H1 (cell line): ENCODE measurements at regions not wholly inside any gene's neighbourhood (a gene's known extent, or its start where the extent isn't known, plus 50 kb on each side); places are given as distances from the start of the nearest gene placed in this dataset.

Experiments used
- CTCF ChIA-PET: fragments of 300-600 bp; sonication (Branson Sonifier 250); formaldehyde crosslinking; loops from one replicate; lab custom pipeline; 2021; ENCODE audit not compliant: partially characterized antibody; lab: Charles Lee
- POLR2A ChIA-PET: fragments of 300-600 bp; sonication (Branson Sonifier 250); formaldehyde crosslinking; loops from one replicate; lab custom pipeline; 2021; ENCODE audit warnings: inconsistent platforms; ENCODE audit not compliant: partially characterized antibody; lab: Charles Lee
- DNase-seq, 2 experiments: peaks; one replicate each; pipeline versions ENCODE4 v3.0.0 to v3.0.0-alpha.2; 2010 to 2022; ENCODE audit warnings: low spot score in 2 of 2, low read depth in 1 of 2, mixed read lengths in 1 of 2
- FAIRE-seq: peaks from 2 replicates; lab custom pipeline; 2011; peaks lifted over from hg19 to GRCh38; lab: Jason Lieb, UNC
- H2AFZ ChIP-seq: 2 replicates; pipeline ENCODE4 v1.8.1; 2012; ENCODE audit warnings: low read length, inconsistent platforms
- H2AK5ac ChIP-seq: 2 replicates; pipeline ENCODE4 v1.6.1; 2013; ENCODE audit warnings: low read depth, low read length
- H2BK120ac ChIP-seq: replicated peaks from 2 replicates; pipeline ENCODE3; 2013; ENCODE audit warnings: low read depth, low read length, inconsistent platforms
- H2BK12ac ChIP-seq: 2 replicates; pipeline ENCODE4 v1.6.1; 2013; ENCODE audit warnings: low read depth, low read length
- H2BK15ac ChIP-seq: 2 replicates; pipeline ENCODE4 v1.6.1; 2013; ENCODE audit warnings: low read length
- H2BK20ac ChIP-seq: 2 replicates; pipeline ENCODE4 v1.6.1; 2013; ENCODE audit warnings: low read length
- H2BK5ac ChIP-seq: 2 replicates; pipeline ENCODE4 v1.6.1; 2013; ENCODE audit warnings: low read depth, low read length
- H3K14ac ChIP-seq: 2 replicates; pipeline ENCODE4 v1.6.1; 2013; ENCODE audit warnings: inconsistent platforms; ENCODE audit not compliant: insufficient read length
- H3K18ac ChIP-seq: 2 replicates; pipeline ENCODE4 v1.6.1; 2013; ENCODE audit warnings: low read length; ENCODE audit errors: extremely low read depth
- H3K23ac ChIP-seq: 2 replicates; pipeline ENCODE4 v1.6.1; 2013; ENCODE audit warnings: inconsistent platforms; ENCODE audit not compliant: insufficient read length
- H3K23me2 ChIP-seq: 2 replicates; pipeline ENCODE4 v1.6.1; 2013; ENCODE audit warnings: low read depth, low read length
- H3K27ac ChIP-seq: 2 replicates; pipeline ENCODE4 v1.6.1; 2011; ENCODE audit warnings: low read depth, low read length, inconsistent platforms
- H3K27me3 ChIP-seq, 4 experiments: replicated peaks in 1 of 4; 1 replicate in 1 of 4; 2 replicates in 3 of 4; pipeline versions ENCODE4 v1.6.1 to v1.8.1; 2011 to 2013; ENCODE audit warnings: low read length in 3 of 4, mild to moderate bottlenecking in 3 of 4, inconsistent platforms in 2 of 4, mixed read lengths in 2 of 4, moderate library complexity in 1 of 4; ENCODE audit not compliant: control insufficient read depth in 3 of 4, insufficient read depth in 3 of 4; ENCODE audit errors: extremely low read depth in 1 of 4
- H3K36me3 ChIP-seq, 4 experiments: 2 replicates each; pipeline versions ENCODE4 v1.6.1 to v1.8.1; 2011 to 2013; ENCODE audit warnings: mild to moderate bottlenecking in 4 of 4, low read length in 3 of 4, moderate library complexity in 2 of 4, control low read depth in 1 of 4, inconsistent platforms in 1 of 4; ENCODE audit not compliant: insufficient read depth in 4 of 4, control insufficient read depth in 2 of 4
- H3K4ac ChIP-seq: replicated peaks from 2 replicates; pipeline ENCODE3; 2013; ENCODE audit warnings: low read length, low read depth, mixed read lengths, inconsistent platforms; ENCODE audit not compliant: insufficient read length
- H3K4me1 ChIP-seq, 4 experiments: replicated peaks in 1 of 4; 1 replicate in 1 of 4; 2 replicates in 3 of 4; pipeline versions ENCODE4 v1.6.1 to v1.8.1; 2011 to 2013; ENCODE audit warnings: low read length in 3 of 4, inconsistent platforms in 2 of 4, mixed read lengths in 1 of 4; ENCODE audit not compliant: insufficient read depth in 4 of 4, control insufficient read depth in 3 of 4
- H3K4me2 ChIP-seq, 2 experiments: 2 replicates each; pipeline versions ENCODE4 v1.6.1 to v1.8.1; 2011 to 2013; ENCODE audit warnings: low read depth in 2 of 2, low read length in 2 of 2, control low read depth in 1 of 2, inconsistent platforms in 1 of 2, mild to moderate bottlenecking in 1 of 2; ENCODE audit not compliant: insufficient read depth in 1 of 2
- H3K4me3 ChIP-seq, 4 experiments: fragments of 200-600, 300-600 bp in 1 of 4; sonication (generic), shearing (Covaris generic), sonication (Bioruptor Twin) in 1 of 4; 2 replicates each; pipeline versions ENCODE4 v1.5.1 to v1.8.1; 2011 to 2016; ENCODE audit warnings: low read length in 4 of 4, low read depth in 3 of 4, control low read depth in 2 of 4, inconsistent platforms in 2 of 4, mild to moderate bottlenecking in 2 of 4, mixed read lengths in 1 of 4, moderate library complexity in 1 of 4; ENCODE audit not compliant: insufficient read depth in 2 of 4; ENCODE audit errors: extremely low read depth in 1 of 4
- H3K56ac ChIP-seq: replicated peaks from 2 replicates; pipeline ENCODE3; 2013; ENCODE audit warnings: low read depth, mild to moderate bottlenecking, mixed read lengths, low read length, inconsistent platforms; ENCODE audit not compliant: insufficient read length
- H3K79me1 ChIP-seq: 2 replicates; pipeline ENCODE4 v1.6.1; 2013; ENCODE audit warnings: low read depth, low read length, control low read depth
- H3K79me2 ChIP-seq, 2 experiments: 2 replicates each; pipeline versions ENCODE4 v1.6.1 to v1.8.1; 2012 to 2013; ENCODE audit warnings: low read length in 2 of 2, mild to moderate bottlenecking in 2 of 2, inconsistent platforms in 1 of 2; ENCODE audit not compliant: insufficient read depth in 2 of 2, control insufficient read depth in 1 of 2
- H3K9ac ChIP-seq, 4 experiments: replicated peaks in 1 of 4; 1 replicate in 1 of 4; 2 replicates in 3 of 4; pipeline versions ENCODE4 v1.6.1 to v1.8.1; 2011 to 2013; ENCODE audit warnings: low read depth in 3 of 4, low read length in 3 of 4, control low read depth in 2 of 4, mild to moderate bottlenecking in 2 of 4, moderate library complexity in 2 of 4, inconsistent platforms in 1 of 4; ENCODE audit errors: extremely low read depth in 1 of 4
- H3K9me3 ChIP-seq, 2 experiments: 2 replicates each; pipeline versions ENCODE4 v1.6.1 to v1.8.1; 2012 to 2013; ENCODE audit warnings: mild to moderate bottlenecking in 2 of 2, moderate library complexity in 2 of 2, control low read depth in 1 of 2, inconsistent platforms in 1 of 2, low read depth in 1 of 2, low read length in 1 of 2, mixed read lengths in 1 of 2; ENCODE audit not compliant: insufficient read depth in 2 of 2
- H4K20me1 ChIP-seq, 2 experiments: replicated peaks in 1 of 2; 2 replicates each; pipeline versions ENCODE3 to v1.8.1; 2011 to 2013; ENCODE audit warnings: inconsistent platforms in 2 of 2, low read length in 2 of 2, mild to moderate bottlenecking in 1 of 2; ENCODE audit not compliant: insufficient read depth in 2 of 2, control insufficient read depth in 1 of 2
- H4K5ac ChIP-seq: 2 replicates; pipeline ENCODE4 v1.6.1; 2013; ENCODE audit warnings: low read length, low read depth, mixed read lengths, inconsistent platforms; ENCODE audit not compliant: insufficient read length
- H4K8ac ChIP-seq: 2 replicates; pipeline ENCODE4 v1.8.0; 2013; ENCODE audit warnings: mild to moderate bottlenecking, moderate library complexity, low read length, inconsistent platforms; ENCODE audit not compliant: insufficient read depth; ENCODE audit errors: extremely low read depth
- H4K91ac ChIP-seq: replicated peaks from 2 replicates; pipeline ENCODE3; 2013; ENCODE audit warnings: low read length, mixed read lengths, inconsistent platforms; ENCODE audit not compliant: insufficient read length
- BRCA1 ChIP-seq: IDR thresholded peaks from 2 replicates; pipeline ENCODE4 v1.6.1; 2012; ENCODE audit warnings: low read depth, low read length, improper control_type of control experiment
- CHD1 ChIP-seq: IDR thresholded peaks from 2 replicates; pipeline ENCODE4 v1.6.1; 2012; ENCODE audit warnings: low read depth, low read length, improper control_type of control experiment
- EZH2 ChIP-seq: fragments of 200-600 bp; sonication (generic); IDR thresholded peaks from 2 replicates; pipeline ENCODE4 v1.7.1; 2012; ENCODE audit warnings: low read depth, mild to moderate bottlenecking, moderate library complexity, low read length, inconsistent platforms; ENCODE audit not compliant: severe bottlenecking
- GTF2F1 ChIP-seq: IDR thresholded peaks from 2 replicates; pipeline ENCODE4 v1.6.1; 2012; ENCODE audit warnings: low read depth, low read length, improper control_type of control experiment, borderline replicate concordance
- HDAC6 ChIP-seq: IDR thresholded peaks from one replicate; pipeline ENCODE4 v1.7.1; 2012; ENCODE audit warnings: low read depth, mild to moderate bottlenecking, inconsistent platforms, low read length, moderate library complexity
- RNF2 ChIP-seq: fragments of 200-900, 300-1000 bp; sonication (generic); IDR thresholded peaks from 2 replicates; pipeline ENCODE4 v1.7.1; 2016; ENCODE audit warnings: borderline replicate concordance, low read depth, mild to moderate bottlenecking, antibody characterized with exemption, low read length; ENCODE audit not compliant: poor library complexity, severe bottlenecking; ENCODE audit errors: missing control alignments
- SAP30 ChIP-seq: fragments of 300-600 bp; sonication (generic); IDR thresholded peaks from 2 replicates; pipeline ENCODE4 v1.7.1; 2012; ENCODE audit warnings: low read length, moderate library complexity, mild to moderate bottlenecking, inconsistent platforms; ENCODE audit not compliant: insufficient read depth, insufficient replicate concordance
- SIX5 ChIP-seq: IDR thresholded peaks from 2 replicates; pipeline ENCODE4 v1.6.1; 2011; ENCODE audit warnings: mild to moderate bottlenecking, low read depth, low read length
- WGBS, 2 experiments: shearing (Covaris generic) in 1 of 2; methylation state at CpG; one replicate each; pipeline versions ENCODE4 v1.1.6 to v1.1.7; 2013 to 2015; ENCODE audit warnings: low lambda C conversion rate in 2 of 2, mixed read lengths in 2 of 2, inconsistent platforms in 1 of 2, low coverage in 1 of 2, missing lambda C conversion rate in 1 of 2; ENCODE audit not compliant: insufficient replicate concordance in 2 of 2, insufficient coverage in 1 of 2, insufficient read length in 1 of 2; ENCODE audit errors: extremely low coverage in 1 of 2, missing lambda C conversion rate in 1 of 2; 5-methylcytosine and 5-hydroxymethylcytosine counted together
- TF ChIP-seq, protein P1 (sequence below), 3 experiments: IDR thresholded peaks; 1 replicate in 2 of 3; 2 replicates in 1 of 3; pipeline versions ENCODE4 v1.5.1 to v1.6.1; 2011; ENCODE audit warnings: low read length in 3 of 3, mild to moderate bottlenecking in 3 of 3, inconsistent platforms in 2 of 3, low read depth in 1 of 3, moderate library complexity in 1 of 3; ENCODE audit not compliant: insufficient read depth in 1 of 3; ENCODE audit errors: control extremely low read depth in 1 of 3
- TF ChIP-seq, protein P2 (sequence below): IDR thresholded peaks from 2 replicates; pipeline ENCODE4 v1.6.1; 2012; ENCODE audit warnings: inconsistent platforms

DNA sequence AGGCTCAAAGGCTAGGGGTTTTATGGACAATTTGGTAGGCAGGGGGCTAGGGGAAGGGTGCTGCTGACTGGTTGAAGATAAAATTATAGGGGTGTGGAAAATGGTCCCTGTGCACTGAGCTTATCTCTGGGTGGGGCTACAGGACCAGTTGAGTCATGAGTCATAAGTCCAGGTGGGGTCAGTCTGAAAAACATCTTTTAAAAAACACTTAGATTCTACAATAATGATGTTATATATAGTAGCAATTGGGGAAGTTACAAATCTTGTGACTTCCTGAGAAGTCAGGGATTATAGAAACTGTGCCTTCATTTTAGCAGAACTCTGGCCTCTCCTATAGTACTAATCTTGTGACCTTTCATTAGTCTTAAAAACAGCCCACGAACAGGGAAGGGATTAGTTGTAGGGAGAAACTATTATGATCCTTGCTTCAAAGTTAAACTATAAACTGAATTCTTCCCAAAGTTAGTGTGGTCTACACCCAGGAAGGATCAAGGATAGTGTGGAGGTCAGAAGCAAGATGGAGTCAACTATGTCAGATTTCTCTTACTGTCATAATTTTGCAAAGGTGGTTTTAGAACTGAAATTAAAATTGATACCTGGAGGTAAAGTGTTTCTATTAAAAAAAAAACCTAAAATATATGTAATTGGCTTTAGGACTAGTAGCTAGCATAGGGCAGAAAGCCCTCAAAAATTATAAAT lies 130.1 kb downstream of the P2RY1 start:
- H2BK15ac ChIP-seq = no peak overlapping the region
- no peak overlapping the region for H2AFZ ChIP-seq
- H3K4me2 ChIP-seq = no peak overlapping the region
- H3K9ac ChIP-seq = no peak overlapping the region; a peak in 1 of 7 replicates
- H3K36me3 ChIP-seq = no peaks in the 10 kb centered on the region
- no peak overlapping the region for H4K5ac ChIP-seq
- FAIRE-seq (no peak), DNase-seq (no peak)
- ChIA-PET POLR2A (no interaction called here), CTCF (no interaction called here)
- no peaks in the 10 kb centered on the region for H3K27me3 ChIP-seq
- no peaks in the 10 kb centered on the region for H3K79me1 ChIP-seq
- no peak overlapping the region for H4K8ac ChIP-seq
- no peak overlapping the region for H3K14ac ChIP-seq
- H3K9me3 ChIP-seq = peaks cover 4 to 10% of the 10 kb centered on the region in 2 experiments; a peak in 3 of 4 replicates
- no peak overlapping the region for H3K23ac ChIP-seq
- H3K4me1 ChIP-seq = no peaks in the 10 kb centered on the region
- H4K91ac ChIP-seq = no peak overlapping the region
- H3K27ac ChIP-seq = no peak overlapping the region
- no peaks in the 10 kb centered on the region for H4K20me1 ChIP-seq
- WGBS, 2 experiments = 84% methylated on average over 1 of the region's 1 CpG; no CpG with 5 or more reads in 1 of the 2 experiments
- no peak overlapping the region for H2BK12ac ChIP-seq
- H3K79me2 ChIP-seq = no peaks in the 10 kb centered on the region
- no peak overlapping the region for H2BK20ac ChIP-seq
- no peak overlapping the region for H3K4ac ChIP-seq
- H2BK120ac ChIP-seq = no peak overlapping the region
- H2AK5ac ChIP-seq = no peak overlapping the region
- H3K18ac ChIP-seq = no peak overlapping the region
- H3K4me3 ChIP-seq = no peak overlapping the region
- H3K56ac ChIP-seq = no peak overlapping the region
- no peak overlapping the region for H2BK5ac ChIP-seq
- H3K23me2 ChIP-seq = no peaks in the 10 kb centered on the region
- TF ChIP-seq, protein P1, sequence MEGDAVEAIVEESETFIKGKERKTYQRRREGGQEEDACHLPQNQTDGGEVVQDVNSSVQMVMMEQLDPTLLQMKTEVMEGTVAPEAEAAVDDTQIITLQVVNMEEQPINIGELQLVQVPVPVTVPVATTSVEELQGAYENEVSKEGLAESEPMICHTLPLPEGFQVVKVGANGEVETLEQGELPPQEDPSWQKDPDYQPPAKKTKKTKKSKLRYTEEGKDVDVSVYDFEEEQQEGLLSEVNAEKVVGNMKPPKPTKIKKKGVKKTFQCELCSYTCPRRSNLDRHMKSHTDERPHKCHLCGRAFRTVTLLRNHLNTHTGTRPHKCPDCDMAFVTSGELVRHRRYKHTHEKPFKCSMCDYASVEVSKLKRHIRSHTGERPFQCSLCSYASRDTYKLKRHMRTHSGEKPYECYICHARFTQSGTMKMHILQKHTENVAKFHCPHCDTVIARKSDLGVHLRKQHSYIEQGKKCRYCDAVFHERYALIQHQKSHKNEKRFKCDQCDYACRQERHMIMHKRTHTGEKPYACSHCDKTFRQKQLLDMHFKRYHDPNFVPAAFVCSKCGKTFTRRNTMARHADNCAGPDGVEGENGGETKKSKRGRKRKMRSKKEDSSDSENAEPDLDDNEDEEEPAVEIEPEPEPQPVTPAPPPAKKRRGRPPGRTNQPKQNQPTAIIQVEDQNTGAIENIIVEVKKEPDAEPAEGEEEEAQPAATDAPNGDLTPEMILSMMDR (IDR thresholded peaks at IDR 0.05; ENCODE audit: control extremely low read depth in 1 of 3, insufficient read depth in 1 of 3, low read depth in 1 of 3, low read length in 3 of 3) = no peak
- no peak for TF ChIP-seq EZH2
- TF ChIP-seq, protein P2, sequence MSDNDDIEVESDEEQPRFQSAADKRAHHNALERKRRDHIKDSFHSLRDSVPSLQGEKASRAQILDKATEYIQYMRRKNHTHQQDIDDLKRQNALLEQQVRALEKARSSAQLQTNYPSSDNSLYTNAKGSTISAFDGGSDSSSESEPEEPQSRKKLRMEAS = no peak
- no peak for TF ChIP-seq CHD1
- no peak for TF ChIP-seq SAP30
- no peak for TF ChIP-seq RNF2
- TF ChIP-seq HDAC6 = no peak
- TF ChIP-seq SIX5 = no peak
- TF ChIP-seq GTF2F1 = no peak
- no peak for TF ChIP-seq BRCA1
